Calu3 (cell line): ENCODE measurements at regions not wholly inside any gene's neighbourhood (a gene's known extent, or its start where the extent isn't known, plus 50 kb on each side); places are given as distances from the start of the nearest gene placed in this dataset.

Experiments used
- BruUV-seq: library from RNA; stranded (reverse); fragments of 400-500 nt; replicated peaks from 2 replicates; lab custom pipeline; 2021; lab: Mats Ljungman, UMichigan
- CTCF ChIA-PET: fragments of 300-600 bp; sonication (Branson Sonifier 250); formaldehyde crosslinking; loops from one replicate; lab custom pipeline; 2022; ENCODE audit warnings: antibody characterized with exemption; lab: Charles Lee
- DNase-seq: peaks from one replicate; pipeline ENCODE4 v3.0.0; 2022
- H3K27ac Mint-ChIP-seq: one replicate; pipeline ENCODE4 v1.8.0; 2022; ENCODE audit warnings: mixed read lengths; ENCODE audit not compliant: unreplicated experiment
- H3K27me3 Mint-ChIP-seq: one replicate; pipeline ENCODE4 v1.8.0; 2022; ENCODE audit warnings: mixed read lengths; ENCODE audit not compliant: unreplicated experiment
- H3K36me3 Mint-ChIP-seq: one replicate; pipeline ENCODE4 v1.8.0; 2022; ENCODE audit warnings: mild to moderate bottlenecking, moderate library complexity, mixed read lengths; ENCODE audit not compliant: insufficient read depth, unreplicated experiment
- H3K4me1 Mint-ChIP-seq: one replicate; pipeline ENCODE4 v1.8.0; 2022; ENCODE audit warnings: mild to moderate bottlenecking, low read depth, mixed read lengths; ENCODE audit not compliant: unreplicated experiment
- H3K4me3 Mint-ChIP-seq: one replicate; pipeline ENCODE4 v1.8.0; 2022; ENCODE audit warnings: mild to moderate bottlenecking, low read depth, moderate library complexity, mixed read lengths; ENCODE audit not compliant: unreplicated experiment
- H3K9me3 Mint-ChIP-seq: one replicate; pipeline ENCODE4 v1.8.0; 2022; ENCODE audit warnings: low read depth, mixed read lengths; ENCODE audit not compliant: unreplicated experiment
- intact Hi-C: fragments of 100-400 bp; cut with micrococcal nuclease; formaldehyde crosslinking; loops from one replicate; pipeline ENCODE4 v1.10.0; 2022; ENCODE audit not compliant: unreplicated experiment
- TF ChIP-seq, protein P1 (sequence below): fragments of 200-600 bp; IDR thresholded peaks from one replicate; pipeline ENCODE4 v1.8.0; 2022; ENCODE audit warnings: antibody characterized with exemption; ENCODE audit not compliant: unreplicated experiment

DNA sequence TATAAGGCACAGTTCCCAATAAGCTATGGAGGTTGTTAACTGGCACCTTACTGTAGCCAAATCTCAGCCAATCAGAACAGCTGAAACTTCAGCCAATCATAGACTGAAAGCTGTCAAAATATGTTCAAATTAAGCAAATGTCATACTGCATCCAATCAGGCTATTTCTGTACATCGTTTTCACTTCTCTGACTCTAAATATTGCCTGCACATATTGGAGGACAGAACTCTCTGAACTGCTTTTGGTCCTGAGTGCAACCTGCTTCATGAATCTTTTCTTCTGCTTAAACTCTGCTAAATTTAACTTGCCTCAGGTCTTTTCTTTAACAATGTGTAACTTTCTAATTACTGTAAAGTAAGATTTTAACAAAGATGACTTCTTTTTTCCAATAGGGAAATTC, 1198.9 kb upstream of the PCDH7 start:
- Mint-ChIP-seq H3K4me1 (no peaks in the 10 kb centered on the region), H3K9me3 (no peaks in the 10 kb centered on the region), H3K27me3 (no peaks in the 10 kb centered on the region), H3K36me3 (no peaks in the 10 kb centered on the region), H3K4me3 (no peak overlapping the region), H3K27ac (no peak overlapping the region)
- BruUV-seq = no TSS peak
- no peak for DNase-seq
- CTCF ChIA-PET = no interaction called here
- TF ChIP-seq, protein P1, sequence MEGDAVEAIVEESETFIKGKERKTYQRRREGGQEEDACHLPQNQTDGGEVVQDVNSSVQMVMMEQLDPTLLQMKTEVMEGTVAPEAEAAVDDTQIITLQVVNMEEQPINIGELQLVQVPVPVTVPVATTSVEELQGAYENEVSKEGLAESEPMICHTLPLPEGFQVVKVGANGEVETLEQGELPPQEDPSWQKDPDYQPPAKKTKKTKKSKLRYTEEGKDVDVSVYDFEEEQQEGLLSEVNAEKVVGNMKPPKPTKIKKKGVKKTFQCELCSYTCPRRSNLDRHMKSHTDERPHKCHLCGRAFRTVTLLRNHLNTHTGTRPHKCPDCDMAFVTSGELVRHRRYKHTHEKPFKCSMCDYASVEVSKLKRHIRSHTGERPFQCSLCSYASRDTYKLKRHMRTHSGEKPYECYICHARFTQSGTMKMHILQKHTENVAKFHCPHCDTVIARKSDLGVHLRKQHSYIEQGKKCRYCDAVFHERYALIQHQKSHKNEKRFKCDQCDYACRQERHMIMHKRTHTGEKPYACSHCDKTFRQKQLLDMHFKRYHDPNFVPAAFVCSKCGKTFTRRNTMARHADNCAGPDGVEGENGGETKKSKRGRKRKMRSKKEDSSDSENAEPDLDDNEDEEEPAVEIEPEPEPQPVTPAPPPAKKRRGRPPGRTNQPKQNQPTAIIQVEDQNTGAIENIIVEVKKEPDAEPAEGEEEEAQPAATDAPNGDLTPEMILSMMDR = no peak
- intact Hi-C loops = no loop called here

DNA sequence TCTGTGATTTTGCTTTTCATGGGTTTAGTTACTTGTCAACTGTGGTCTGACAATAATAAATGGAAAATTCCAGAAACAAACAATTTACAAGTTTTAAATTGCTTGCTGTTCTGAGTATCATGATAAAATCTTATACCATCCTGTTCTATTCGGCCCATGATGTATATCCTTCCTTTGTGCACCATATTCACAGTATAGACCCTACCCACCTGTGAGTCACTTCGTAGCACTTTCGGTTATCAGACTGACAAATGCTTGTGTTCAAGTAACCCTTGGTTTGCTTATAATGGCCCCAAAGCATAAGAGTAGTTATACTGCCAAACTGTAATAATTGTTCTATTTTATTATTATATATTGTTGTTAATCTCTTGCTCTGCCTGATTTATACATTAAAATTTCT, 1183.4 kb upstream of the PCDH7 start:
- no TSS peak for BruUV-seq
- TF ChIP-seq, protein P1 = no peak
- CTCF ChIA-PET = no interaction called here
- Mint-ChIP-seq H3K4me1 (no peaks in the 10 kb centered on the region), H3K36me3 (no peaks in the 10 kb centered on the region), H3K4me3 (no peak overlapping the region), H3K27ac (no peak overlapping the region), H3K9me3 (peaks cover 3% of the 10 kb centered on the region), H3K27me3 (no peaks in the 10 kb centered on the region)
- no peak for DNase-seq
- intact Hi-C loops = no loop called here

DNA sequence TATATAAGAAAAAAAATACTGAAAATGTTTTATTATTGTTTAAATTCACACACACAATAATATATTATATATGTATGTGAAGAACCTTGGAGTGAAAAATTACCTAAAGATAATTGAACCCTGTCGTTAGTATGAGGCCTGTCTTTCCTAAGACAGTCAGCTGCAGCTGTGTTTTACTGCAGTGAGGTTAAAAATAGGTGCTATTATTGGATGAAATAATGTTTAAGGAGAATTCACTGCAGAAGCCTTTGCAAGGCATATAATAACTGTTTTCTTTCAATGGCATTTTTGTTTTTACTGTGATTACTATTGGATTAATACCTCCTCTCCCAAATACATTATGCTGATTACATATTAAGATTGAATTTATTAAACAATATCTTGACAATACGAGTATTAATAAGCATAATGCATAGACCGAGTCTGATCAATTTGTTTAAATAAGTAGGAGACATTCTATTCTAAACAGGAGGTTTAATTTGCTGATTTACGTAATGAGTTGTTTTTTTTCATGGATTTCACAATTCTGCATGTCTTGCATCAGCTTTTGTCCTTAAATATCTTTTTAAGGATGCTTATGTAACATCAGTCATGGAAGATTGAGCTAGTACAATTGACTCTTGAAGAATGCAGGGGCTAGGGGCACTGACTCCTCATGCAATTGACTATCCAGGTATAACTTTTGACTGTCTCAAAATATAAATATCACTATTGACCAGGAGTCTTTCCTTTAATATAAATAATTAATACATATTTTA, 1181.1 kb upstream of the PCDH7 start:
- BruUV-seq = no TSS peak
- Mint-ChIP-seq H3K4me3 (no peak overlapping the region), H3K9me3 (no peaks in the 10 kb centered on the region), H3K27ac (no peak overlapping the region), H3K27me3 (no peaks in the 10 kb centered on the region), H3K4me1 (no peaks in the 10 kb centered on the region), H3K36me3 (no peaks in the 10 kb centered on the region)
- intact Hi-C loops = no loop called here
- no peak for DNase-seq
- TF ChIP-seq, protein P1 = no peak
- CTCF ChIA-PET = no interaction called here

DNA sequence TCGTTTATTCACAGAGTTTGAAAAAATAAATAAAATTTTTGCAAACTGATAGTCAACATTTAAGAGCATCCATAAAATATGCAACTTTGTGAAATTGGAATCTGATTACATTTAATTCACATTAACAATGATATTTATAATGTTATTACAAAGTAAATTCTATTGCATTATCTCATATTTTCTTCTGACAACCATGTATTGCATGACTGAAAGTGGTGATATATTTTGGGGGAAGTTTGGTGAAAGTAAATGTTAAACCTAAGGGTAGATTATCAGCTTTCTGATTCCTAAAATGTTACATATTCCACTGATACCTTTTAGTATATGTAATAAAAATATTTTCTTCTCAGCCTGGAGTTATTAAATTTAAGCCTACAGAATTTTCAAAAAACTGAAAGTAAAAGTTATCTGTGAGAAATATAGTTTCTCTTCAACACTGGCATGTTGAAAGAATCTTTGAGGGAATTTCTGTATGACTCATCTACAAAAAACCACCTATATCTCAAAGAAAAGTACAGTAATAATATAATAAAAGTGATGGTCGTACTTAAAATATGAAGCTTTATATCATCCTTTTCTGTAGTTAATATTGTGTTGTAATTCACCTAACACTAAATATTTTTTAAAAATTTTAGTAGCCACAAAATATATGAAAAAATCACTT, 1179.6 kb upstream of the PCDH7 start:
- no peaks in the 10 kb centered on the region for H3K36me3 Mint-ChIP-seq
- BruUV-seq = no TSS peak
- H3K27me3 Mint-ChIP-seq = no peaks in the 10 kb centered on the region
- no peak for DNase-seq
- TF ChIP-seq, protein P1 = no peak
- intact Hi-C loops = no loop called here
- CTCF ChIA-PET = no interaction called here
- no peak overlapping the region for H3K4me3 Mint-ChIP-seq
- peaks cover 3% of the 10 kb centered on the region for H3K9me3 Mint-ChIP-seq
- H3K4me1 Mint-ChIP-seq = no peaks in the 10 kb centered on the region
- H3K27ac Mint-ChIP-seq = no peak overlapping the region
